EH (cell line): ENCODE measurements at regions not wholly inside any gene's neighbourhood (a gene's known extent, or its start where the extent isn't known, plus 50 kb on each side); places are given as distances from the start of the nearest gene placed in this dataset.
"Not testable (repeated sequence)": the region's sequence is repeated elsewhere in the genome, so short reads cannot be mapped to it uniquely, and the experiment has no call there.

Experiments used
- DNase-seq: peaks from one replicate; pipeline ENCODE4 v3.0.0-alpha.2; 2015; ENCODE audit warnings: low read depth

DNA sequence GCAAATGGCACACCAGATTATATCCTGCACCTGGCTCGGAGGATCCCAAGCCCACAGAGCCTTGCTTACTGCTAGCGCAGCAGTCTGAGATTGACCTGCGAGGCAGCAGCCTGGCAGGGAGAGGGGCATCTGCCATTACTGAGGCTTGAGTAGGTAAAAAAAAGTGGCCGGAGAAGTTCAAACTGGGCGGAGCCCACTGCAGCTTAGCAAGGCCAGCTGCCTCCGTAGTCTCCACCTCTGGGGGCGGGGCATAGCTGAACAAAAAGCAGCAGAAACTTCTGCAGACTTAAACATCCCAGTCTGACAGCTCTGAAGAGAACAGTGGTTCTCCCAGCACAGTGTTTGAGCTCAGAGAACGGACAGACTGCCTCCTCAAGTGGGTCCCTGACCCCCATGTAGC, 85.4 kb upstream of the TMEM170B start:
- DNase-seq: not testable (repeated sequence)

DNA sequence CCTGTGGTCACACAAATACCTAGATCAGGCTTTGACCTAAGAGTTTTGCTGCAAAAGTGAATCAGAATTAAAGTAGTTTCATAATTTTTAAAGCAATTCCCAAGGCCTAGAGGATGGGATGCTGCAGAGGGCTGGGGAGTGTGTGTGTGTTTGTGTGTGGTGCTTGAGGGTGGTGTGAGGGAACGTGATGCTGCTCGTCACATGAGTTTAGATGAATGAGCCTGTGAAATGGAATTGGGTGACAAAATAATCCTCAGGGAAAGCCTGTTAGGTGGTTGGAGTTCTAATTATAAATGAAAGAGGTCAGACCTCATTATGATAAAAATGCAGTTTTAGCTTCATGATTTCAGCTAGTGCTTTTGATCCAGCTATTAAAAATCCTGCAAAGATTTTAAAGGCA, 87.5 kb upstream of the TMEM170B start:
- no peak for DNase-seq

DNA sequence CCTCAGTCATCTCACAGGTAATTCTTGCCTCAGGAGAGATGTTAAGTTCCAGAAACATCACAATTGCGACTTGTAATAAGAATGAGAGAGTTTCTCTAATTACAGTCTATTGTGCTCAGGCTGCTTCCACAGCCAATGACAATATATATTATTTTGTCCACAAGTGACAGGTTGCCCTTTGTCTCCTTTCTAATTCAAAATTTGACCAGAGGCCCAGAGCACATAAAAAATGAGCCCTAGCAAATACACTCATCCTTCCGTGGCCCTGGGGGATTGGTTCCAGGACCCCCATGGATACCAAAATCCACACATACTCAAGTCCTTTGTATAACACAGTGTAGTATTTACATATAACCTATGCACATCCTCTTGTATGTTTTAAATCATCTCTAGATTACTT, 88.1 kb upstream of the TMEM170B start:
- no peak for DNase-seq

DNA sequence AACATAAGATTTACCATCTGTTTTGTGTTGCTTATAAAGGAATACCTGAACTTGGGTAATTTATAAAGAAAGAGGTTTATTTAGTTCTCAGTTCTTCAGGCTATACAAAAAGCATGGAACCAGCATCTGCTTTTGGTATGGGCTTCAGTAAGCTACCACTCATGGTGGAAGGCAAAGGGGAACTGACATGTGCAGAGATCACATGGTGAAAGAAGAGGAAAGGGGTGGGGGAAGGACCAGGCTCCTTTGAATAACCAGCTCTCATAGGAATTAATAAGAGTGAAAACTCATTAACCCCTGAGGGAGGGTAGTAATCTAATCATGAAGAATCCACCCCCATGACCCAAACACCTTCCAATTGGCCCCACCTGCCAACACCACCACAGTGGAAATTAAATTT, 89.5 kb upstream of the TMEM170B start:
- DNase-seq: no peak

DNA sequence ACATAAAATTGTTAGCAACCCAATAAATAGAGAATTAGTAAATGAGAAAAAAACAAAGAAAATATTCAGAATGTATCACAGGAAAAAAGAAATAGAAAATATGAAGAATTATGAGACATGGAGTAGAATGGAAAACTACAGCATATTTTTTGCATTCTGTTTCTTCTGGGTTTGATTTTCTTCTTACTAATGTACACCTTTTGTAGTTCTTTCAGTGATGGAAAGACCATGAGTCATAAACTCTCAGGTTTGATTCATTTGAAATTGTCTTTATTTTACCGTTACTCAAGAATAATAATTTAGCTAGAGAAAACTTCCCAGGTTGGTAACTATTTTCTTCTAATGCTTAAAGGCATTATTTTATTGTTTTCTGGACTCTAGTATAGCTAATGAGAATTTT, 90.3 kb upstream of the TMEM170B start:
- no peak for DNase-seq

DNA sequence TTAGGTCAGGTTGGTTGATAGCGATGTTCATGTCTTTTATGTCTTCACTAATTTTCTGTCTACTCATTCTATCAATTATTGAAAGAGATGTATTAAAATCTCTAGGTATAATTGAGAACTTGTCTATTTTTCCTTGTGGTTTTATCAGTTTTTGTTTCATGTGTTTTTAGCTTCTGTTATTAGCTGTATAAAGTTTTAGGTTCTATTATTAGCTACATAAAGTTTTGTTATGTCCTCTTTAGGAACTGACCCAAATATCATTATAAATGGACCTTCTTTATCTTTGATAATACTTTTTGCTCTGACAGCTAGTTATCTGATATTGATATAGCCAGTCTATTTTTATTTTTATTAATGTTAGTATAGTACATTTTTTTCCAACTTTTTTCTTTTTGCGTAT, 92.4 kb upstream of the TMEM170B start:
- no peak for DNase-seq

DNA sequence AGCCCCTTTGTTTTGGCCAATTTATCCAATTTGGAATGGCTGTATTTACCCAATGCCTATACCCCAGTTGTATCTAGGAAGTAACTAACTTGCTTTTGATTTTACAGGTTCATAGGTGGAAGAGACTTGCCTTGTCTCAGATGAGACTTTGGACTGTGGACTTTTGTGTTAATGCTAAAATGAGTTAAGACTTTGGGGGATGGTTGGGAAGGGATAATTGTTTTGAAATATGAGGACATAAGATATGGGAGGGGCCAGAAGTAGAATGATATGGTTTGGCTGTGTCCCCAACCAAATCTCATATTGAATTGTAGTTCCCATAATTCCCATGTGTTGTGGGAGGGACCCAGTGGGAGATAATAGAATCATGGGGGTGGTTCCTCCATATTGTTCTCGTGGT, 94.4 kb upstream of the TMEM170B start:
- not testable (repeated sequence) for DNase-seq

DNA sequence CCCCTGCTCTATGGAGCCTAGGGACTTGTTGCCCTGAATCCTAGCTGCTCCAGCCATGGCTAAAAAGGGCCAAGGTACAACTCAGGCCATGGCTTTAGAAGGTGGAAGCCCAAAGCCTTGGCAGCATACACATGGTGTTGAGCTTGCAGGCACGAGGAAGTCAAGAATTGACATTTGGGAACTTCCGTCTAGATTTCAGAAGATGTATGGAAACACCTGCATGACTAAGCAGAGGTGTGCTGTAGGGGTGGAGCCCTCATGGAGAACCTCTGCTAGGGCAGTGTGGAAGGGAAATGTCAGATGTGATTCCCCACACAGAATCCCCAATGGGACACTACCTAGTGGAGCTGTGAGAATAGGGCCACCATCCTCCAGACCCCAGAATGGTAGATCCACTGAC, 95.1 kb upstream of the TMEM170B start:
- no peak for DNase-seq

DNA sequence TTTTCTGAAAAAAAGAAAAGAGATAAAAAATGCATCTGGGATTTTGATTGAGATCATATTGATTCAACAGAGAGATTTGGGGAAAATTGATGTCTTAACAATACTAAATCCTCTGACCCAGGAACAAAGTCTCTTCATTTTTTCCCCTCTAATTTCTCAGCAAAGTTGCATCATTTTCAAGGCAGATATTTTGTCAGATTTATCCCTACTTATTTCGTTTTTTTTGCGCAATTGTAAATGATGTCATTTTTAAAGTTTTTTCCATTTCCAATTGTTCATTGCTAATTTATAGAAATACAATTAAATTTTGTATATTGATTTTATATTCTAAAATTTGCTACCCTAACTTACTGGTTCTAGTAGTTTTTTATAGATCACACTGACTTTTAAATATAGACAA, 97.7 kb upstream of the TMEM170B start:
- no peak for DNase-seq

DNA sequence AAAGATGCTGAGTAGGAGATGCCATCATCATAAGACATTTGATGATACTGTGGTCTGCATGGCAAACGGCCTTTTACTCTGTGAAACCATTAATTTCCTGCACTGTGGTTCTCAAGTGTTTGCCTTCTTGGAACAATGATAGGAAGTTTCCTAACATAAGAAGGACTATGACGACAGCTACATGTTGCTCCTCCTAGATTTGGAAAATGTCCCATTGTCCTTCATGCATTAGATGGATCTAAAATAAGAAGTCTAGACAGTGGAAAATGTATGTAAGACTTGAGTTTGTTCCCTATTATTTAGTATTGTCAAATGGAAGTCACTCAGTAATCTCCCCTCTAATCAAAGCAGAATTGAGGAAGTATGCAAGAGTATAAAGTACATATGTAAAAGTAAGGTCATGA, 98.5 kb upstream of the TMEM170B start:
- no peak for DNase-seq

DNA sequence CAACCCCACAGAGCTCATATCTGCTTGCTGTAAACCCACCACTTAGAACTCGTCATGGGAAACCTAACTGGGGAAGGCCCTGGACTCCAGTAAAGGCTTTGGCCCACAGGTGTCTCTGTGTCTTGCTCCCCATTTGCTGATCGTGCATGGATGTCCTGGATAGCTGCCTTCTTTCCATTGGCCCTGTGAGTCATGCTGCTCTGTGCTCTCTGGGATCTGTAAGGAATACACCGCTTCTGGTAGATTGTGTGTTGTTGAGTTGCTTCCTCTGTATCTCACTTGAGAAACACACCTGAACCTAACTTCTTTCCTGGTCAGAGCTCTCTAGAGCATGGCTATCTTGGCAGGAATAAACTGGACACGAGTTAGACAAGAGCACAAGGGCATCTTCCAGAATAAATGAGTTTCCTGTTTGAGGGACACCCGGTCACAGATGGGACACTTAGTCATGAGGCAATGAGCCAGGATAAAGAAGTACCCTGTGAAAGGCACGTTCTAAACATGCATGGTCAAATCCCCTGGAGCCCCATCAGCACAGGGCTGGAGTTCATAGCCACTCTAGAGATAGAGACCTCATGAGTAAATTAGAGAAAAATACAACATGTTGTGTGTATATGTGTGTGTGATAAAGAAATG, 99.6 kb upstream of the TMEM170B start:
- DNase-seq: peak; percentile 83

DNA sequence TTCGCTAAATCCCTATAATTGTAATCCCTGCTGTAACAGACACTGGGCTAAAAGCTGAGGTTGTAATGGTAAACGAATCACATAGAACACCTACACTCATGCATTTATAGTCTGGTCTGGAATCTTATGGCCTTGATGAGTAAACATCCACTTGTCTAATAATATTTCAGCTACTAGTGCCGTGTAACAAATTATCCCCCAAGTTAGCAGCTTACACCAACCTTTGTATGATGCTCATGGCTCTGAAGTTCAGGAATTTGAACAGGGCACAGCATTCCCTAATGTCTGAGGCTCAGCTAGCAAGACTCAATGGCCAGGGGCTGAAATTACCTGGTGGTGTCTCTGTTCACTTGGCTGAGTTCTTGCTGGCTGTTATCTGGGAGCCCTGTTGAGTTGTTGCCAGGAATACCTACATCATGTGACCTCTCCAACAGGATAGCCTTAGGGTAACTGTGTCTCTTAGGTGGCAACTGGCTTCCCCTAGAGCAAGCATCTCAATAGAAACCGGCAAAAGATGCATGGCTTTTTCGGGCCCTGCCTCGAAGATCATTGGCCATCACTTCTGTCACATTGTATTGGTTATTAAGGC, 100.9 kb upstream of the TMEM170B start:
- DNase-seq: no peak

DNA sequence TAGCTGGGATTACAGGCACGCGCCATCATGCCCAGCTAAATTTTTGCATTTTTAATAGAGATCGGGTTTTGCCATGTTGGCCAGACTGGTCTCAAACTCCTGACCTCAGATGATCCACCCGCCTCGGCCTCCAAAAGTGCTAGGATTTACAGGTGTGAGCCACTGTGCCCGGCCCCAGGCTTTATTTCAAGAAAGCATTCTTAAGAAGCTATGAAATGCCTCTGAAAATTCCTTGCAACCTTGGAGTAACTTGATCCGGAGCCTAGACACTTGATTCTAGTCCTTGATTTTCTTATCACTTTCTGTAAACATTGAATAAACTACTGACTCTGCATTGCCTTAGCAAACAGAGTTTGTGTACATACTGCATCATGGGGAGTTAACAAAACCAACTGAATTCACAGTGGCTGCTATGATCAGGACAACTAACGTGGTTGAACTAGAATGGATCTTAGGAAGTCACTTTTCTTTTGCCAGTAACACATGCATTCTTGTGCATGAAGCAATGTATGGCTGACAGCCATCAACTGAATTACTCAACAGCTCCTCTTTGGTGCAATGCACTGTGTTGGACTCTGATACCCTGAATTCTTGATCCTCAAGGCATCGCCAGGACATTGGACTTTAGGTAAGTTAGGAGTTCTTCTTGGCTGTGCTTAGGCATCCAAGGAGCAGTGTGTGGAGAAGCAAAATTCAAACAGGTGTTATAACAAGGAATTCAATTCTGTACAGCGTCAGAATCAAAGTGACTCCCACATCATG, 102.8 kb upstream of the TMEM170B start:
- peak; percentile 84 for DNase-seq

DNA sequence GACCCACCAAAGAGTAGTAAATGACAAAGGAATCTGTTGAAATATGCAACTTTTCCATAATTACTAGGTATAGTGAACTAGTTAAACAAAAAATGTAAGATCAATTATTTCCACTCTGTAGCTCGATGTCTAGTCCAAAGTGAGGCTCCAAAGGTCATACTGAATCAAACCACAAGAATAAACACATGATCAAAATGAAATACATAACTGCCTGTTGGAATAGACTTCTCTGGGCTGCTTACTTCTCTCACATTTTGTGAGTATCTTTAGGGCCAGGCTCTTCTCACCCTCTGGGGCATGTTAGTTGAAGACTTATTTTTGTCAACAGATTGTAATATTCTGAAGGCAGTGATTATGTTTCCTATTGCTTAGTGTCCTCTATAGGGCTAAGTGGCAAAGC, 103.7 kb upstream of the TMEM170B start:
- DNase-seq: no peak

DNA sequence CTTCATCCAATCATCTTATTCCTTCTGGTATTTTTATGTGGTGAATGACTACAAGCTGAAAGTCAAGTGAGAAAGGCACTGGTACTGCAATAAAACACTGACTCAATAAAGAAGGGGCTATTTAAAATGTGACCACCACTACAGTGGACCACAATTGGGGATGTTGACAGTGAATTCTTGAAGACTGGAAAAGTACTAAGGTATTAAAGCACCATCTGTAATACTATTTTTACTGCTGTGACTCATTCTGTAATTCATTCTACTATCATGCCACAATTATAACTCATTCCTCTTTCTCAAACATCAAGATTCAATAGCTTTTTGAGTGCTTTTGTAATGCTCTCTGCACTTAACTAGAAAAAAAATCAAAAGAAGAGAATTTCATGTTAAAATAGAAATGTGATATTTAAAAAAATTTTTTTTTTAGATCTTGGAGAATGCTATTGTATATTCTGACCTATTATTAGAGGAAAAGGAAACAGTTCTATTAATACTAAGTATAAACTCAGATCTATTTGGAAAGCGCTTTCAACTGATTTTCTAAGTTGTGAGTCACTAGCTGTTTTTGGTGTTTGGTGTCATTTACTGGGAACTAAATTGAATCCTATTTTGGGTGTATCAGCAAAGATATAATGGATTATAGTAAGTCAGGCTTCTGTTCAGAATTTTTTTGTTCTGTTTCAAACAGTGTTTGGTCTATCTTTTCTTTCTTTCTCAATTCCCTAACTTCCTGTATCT, 104.7 kb upstream of the TMEM170B start:
- DNase-seq: peak; percentile 96

DNA sequence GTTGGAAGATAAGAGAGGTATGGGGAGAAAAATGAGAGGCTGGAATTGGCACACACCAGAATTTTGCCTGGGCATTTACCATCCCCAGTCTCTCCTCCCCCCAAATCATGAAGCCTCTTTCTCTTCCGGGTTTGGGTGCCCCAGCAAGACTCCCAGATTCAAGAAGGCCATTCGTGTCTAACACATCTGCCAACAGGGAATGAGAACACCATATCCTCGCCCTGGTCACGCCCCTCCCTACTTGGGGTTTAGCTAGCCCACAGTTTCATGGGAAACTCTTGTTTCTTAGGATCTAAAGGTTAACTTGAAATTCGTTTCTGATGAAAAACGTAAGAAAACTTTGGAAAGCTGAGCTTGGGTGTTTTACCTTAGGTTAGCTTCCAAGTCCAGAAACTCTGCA, 105.5 kb upstream of the TMEM170B start:
- no peak for DNase-seq

DNA sequence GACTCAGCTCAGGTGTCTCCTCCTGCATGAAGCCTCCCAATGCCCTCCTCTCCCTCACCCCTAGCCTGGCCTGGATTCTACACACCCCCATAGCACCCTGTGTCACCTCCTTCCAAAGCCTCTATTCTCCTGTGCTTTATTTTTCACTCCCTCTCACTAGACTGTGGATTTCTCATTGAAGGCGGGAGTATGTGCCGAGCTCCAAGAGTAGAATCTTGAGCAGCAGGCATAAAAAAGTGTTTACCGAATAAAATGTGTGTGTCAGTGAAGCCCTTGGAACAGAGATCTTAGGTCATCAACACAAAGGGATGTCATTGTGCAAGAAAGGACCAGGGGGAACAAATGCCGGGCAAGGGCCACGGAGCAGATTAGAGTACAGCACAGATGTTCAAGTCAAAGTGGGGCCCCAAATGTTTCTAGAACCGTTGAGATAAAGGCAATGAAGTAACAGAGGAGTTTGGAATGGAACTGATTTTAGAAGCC, 106.1 kb upstream of the TMEM170B start:
- DNase-seq: no peak

DNA sequence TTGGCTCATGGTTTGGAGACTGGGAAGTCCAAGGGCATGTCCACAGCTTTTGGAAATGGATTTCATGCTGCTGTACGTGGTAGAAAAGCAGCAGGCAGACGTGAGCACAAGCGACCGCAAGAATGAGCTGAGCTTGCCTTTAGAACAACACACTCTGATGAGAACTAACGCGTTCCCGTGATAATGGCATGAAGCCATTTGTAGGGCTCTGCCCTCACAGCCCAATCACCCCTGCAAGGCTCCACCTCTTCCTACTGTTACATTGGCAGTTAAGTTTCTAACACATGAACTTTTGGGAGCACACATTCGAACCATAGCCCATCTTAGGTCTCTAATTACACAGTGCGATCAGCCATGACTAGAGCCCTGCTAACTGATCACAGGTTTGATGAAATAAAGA, 107.5 kb upstream of the TMEM170B start:
- peak; percentile 74 for DNase-seq

DNA sequence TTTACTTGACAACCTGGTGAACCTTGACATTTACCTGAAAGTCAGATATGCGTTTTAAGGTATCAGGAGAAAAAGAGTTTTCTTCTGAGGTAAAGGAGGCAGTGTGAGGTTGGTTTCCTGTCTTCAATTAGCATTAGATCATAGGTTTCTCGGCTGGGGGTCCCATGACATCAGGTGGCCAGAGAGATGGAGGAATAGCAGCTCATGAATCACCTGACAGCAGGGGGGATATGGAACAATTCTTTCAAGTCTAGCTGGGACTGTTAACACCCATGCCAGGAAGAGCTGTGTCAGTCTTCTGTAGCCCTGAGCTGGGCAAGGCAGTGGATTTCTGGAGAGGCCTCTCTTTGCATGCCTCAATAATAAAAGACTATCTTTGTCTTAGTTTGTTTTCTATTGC, 108.0 kb upstream of the TMEM170B start:
- no peak for DNase-seq

DNA sequence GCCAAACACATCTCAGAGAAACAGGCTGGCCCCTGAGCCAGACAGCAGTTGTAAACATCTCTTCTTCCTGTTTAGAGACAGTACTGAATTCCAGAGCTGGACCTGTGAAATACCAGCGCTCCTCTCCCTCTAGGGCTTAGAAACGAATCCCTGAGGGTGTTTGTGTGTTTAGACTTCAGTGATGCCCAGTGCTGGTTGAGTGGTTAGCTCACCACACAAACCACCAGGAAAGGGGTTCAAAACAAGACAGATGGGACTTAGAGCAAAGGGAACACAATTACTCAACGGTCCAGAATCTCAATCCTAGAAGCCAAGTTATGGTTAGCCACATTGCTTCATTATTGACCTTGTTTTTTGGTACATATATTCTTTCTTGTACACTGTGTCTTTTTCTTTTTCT, 108.7 kb upstream of the TMEM170B start:
- peak; percentile 91 for DNase-seq

DNA sequence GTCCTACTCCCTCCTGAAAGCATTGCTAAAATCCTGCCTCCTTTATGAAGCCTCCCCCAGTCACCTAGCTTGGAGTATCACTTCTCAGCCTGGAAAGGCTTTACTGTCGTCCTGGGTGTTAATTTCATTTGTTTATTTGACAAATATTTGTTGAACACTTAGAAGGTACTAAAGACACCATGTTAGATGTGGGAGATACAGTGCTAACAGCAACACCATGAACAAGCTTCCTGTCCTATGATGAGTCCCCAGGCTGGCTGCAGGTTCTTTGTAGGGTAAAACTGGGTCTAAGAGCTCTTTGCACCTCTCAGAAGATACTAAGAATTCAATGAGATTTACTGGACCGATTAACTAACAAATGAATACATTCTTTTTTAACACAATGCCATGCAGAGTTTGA, 109.2 kb upstream of the TMEM170B start:
- no peak for DNase-seq

DNA sequence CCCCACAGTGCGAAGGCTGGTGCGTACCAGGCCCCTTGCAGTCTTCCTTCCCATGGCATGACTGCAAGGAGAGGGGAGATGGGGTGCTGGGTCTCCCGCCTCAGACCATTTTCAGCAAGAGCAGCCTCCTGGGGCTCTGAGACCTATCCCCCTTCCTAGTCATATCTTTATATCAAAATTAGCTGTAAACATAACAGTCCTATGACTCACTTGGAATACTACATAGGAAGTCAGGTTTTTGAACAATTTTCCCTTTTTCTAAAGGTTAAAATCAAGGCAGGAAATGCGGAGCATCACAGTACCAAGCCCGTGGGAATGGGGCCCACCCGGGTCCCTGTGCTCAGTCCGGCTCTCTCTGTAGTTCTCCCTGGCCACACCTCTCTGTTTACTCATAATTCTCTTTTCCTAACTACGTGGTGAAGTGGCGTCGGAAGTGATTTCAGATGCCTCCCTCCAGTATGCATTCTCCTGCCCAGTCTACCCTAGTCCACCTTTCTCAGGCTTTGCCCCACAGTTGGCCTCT, 109.8 kb upstream of the TMEM170B start:
- peak; percentile 52 for DNase-seq
